ENCODE measurements at regions not wholly inside any gene's neighbourhood (a gene's known extent, or its start where the extent isn't known, plus 50 kb on each side); places are given as distances from the start of the nearest gene placed in this dataset.

DNA sequence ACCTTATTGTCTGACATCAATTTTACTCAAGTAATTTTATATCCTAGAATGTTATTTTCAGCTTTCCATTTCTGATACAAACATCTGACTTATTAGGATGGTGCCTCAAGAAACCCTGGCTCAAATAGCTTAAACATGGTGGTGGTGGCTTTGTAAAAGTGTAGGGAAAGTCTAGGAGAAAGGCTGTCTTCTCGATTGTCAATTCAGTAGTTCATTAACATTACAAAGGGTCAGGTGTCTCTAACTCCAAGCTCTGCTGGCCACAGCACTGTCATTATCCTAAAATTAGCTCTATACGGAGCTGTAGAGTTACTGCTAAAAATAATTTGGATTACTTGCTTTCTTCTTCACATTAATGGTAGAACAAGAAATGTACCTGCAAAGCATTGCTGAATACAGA is 1360.1 kb upstream of the CDH6 start:
- TF ChIP-seq CREB1 (IDR thresholded peaks at IDR 0.05) (no peak), EGR1 (IDR thresholded peaks at IDR 0.05; ENCODE audit: borderline replicate concordance, low read depth, low read length) (no peak), EZH2 (IDR thresholded peaks at IDR 0.05; ENCODE audit: low read depth, low read length, severe bottlenecking) (no peak), TAF1 (IDR thresholded peaks at IDR 0.05; ENCODE audit: low read depth, low read length) (no peak), JUN (IDR thresholded peaks at IDR 0.05; ENCODE audit: low read depth, low read length) (no peak), NRF1 (IDR thresholded peaks at IDR 0.05; ENCODE audit: low read depth, low read length) (no peak), TAF7 (optimal IDR thresholded peaks at IDR 0.05; ENCODE audit: borderline replicate concordance, low read depth, low read length) (no peak), BACH1 (IDR thresholded peaks at IDR 0.05; ENCODE audit: low read length) (no peak), POLR2AphosphoS5 (IDR thresholded peaks at IDR 0.05; ENCODE audit: low read depth, low read length) (no peak), GABPA (IDR thresholded peaks at IDR 0.05; ENCODE audit: borderline replicate concordance, insufficient read depth, low read length) (no peak), EP300 (IDR thresholded peaks at IDR 0.05; ENCODE audit: borderline replicate concordance in 1 of 2, low read depth in 2 of 2, low read length in 2 of 2) (no peak)
- TF ChIP-seq, protein P1, sequence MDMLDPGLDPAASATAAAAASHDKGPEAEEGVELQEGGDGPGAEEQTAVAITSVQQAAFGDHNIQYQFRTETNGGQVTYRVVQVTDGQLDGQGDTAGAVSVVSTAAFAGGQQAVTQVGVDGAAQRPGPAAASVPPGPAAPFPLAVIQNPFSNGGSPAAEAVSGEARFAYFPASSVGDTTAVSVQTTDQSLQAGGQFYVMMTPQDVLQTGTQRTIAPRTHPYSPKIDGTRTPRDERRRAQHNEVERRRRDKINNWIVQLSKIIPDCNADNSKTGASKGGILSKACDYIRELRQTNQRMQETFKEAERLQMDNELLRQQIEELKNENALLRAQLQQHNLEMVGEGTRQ (IDR thresholded peaks at IDR 0.05; ENCODE audit: low read length): no peak
- TF ChIP-seq, protein P2, sequence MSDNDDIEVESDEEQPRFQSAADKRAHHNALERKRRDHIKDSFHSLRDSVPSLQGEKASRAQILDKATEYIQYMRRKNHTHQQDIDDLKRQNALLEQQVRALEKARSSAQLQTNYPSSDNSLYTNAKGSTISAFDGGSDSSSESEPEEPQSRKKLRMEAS (IDR thresholded peaks at IDR 0.05): no peak
- TF ChIP-seq, protein P3, sequence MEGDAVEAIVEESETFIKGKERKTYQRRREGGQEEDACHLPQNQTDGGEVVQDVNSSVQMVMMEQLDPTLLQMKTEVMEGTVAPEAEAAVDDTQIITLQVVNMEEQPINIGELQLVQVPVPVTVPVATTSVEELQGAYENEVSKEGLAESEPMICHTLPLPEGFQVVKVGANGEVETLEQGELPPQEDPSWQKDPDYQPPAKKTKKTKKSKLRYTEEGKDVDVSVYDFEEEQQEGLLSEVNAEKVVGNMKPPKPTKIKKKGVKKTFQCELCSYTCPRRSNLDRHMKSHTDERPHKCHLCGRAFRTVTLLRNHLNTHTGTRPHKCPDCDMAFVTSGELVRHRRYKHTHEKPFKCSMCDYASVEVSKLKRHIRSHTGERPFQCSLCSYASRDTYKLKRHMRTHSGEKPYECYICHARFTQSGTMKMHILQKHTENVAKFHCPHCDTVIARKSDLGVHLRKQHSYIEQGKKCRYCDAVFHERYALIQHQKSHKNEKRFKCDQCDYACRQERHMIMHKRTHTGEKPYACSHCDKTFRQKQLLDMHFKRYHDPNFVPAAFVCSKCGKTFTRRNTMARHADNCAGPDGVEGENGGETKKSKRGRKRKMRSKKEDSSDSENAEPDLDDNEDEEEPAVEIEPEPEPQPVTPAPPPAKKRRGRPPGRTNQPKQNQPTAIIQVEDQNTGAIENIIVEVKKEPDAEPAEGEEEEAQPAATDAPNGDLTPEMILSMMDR (IDR thresholded peaks at IDR 0.05; ENCODE audit: control extremely low read depth in 1 of 3, insufficient read depth in 1 of 3, low read depth in 1 of 3, low read length in 3 of 3): no peak

Data from H1 (cell line).